GM18511 (cell line): ENCODE measurements at regions not wholly inside any gene's neighbourhood (a gene's known extent, or its start where the extent isn't known, plus 50 kb on each side); places are given as distances from the start of the nearest gene placed in this dataset.

ENCODE experiments used
- ATAC-seq: cut with Tn5 transposase; IDR thresholded peaks from one replicate; pipeline ENCODE4 v1.9.1; 2021; ENCODE audit warnings: mild to moderate bottlenecking, moderate library complexity; ENCODE audit not compliant: unreplicated experiment

GRCh38 chr13:85544756-85545155, 254.5 kb downstream of the SLITRK6 start:
- no peak for ATAC-seq

- ATAC-seq = no peak
These were observed 256.1 kb downstream of the SLITRK6 start for GRCh38 chr13:85543144-85543543.

GRCh38 chr13:85541476-85541875, 257.7 kb downstream of the SLITRK6 start:
- ATAC-seq = no peak

GRCh38 chr13:85538957-85539356, 260.3 kb downstream of the SLITRK6 start:
- ATAC-seq = no peak

GRCh38 chr13:85537601-85538000, 261.6 kb downstream of the SLITRK6 start:
- ATAC-seq = no peak

- ATAC-seq = no peak
These were observed 262.5 kb downstream of the SLITRK6 start for GRCh38 chr13:85536706-85537105.

GRCh38 chr13:85535316-85536084, 263.7 kb downstream of the SLITRK6 start:
- no peak for ATAC-seq

GRCh38 chr13:85533911-85534310, 265.3 kb downstream of the SLITRK6 start:
- no peak for ATAC-seq

GRCh38 chr13:85529218-85529594, 270.0 kb downstream of the SLITRK6 start:
- ATAC-seq = no peak

GRCh38 chr13:85528491-85529217, 270.6 kb downstream of the SLITRK6 start:
- no peak for ATAC-seq

- no peak for ATAC-seq
These were observed 271.9 kb downstream of the SLITRK6 start for GRCh38 chr13:85527316-85527715.

- ATAC-seq = no peak
These were observed 273.8 kb downstream of the SLITRK6 start for GRCh38 chr13:85525411-85525810.

GRCh38 chr13:85521657-85522056, 277.6 kb downstream of the SLITRK6 start:
- no peak for ATAC-seq

GRCh38 chr13:85520445-85520844, 278.8 kb downstream of the SLITRK6 start:
- no peak for ATAC-seq

- no peak for ATAC-seq
These were observed 279.9 kb downstream of the SLITRK6 start for GRCh38 chr13:85519363-85519762.

GRCh38 chr13:85512421-85512820, 286.8 kb downstream of the SLITRK6 start:
- ATAC-seq = no peak

- no peak for ATAC-seq
These were observed 289.7 kb downstream of the SLITRK6 start for GRCh38 chr13:85509512-85509911.

GRCh38 chr13:85508683-85509329, 290.4 kb downstream of the SLITRK6 start:
- ATAC-seq = no peak

- ATAC-seq = no peak
These were observed 295.4 kb downstream of the SLITRK6 start for GRCh38 chr13:85503797-85504196.

GRCh38 chr13:85501616-85502015, 297.6 kb downstream of the SLITRK6 start:
- ATAC-seq = no peak

GRCh38 chr13:85500696-85501256, 298.4 kb downstream of the SLITRK6 start:
- ATAC-seq = no peak

- ATAC-seq = no peak
These were observed 300.4 kb downstream of the SLITRK6 start for GRCh38 chr13:85498774-85499173.
